ENCODE measurements at regions not wholly inside any gene's neighbourhood (a gene's known extent, or its start where the extent isn't known, plus 50 kb on each side); places are given as distances from the start of the nearest gene placed in this dataset.

DNA sequence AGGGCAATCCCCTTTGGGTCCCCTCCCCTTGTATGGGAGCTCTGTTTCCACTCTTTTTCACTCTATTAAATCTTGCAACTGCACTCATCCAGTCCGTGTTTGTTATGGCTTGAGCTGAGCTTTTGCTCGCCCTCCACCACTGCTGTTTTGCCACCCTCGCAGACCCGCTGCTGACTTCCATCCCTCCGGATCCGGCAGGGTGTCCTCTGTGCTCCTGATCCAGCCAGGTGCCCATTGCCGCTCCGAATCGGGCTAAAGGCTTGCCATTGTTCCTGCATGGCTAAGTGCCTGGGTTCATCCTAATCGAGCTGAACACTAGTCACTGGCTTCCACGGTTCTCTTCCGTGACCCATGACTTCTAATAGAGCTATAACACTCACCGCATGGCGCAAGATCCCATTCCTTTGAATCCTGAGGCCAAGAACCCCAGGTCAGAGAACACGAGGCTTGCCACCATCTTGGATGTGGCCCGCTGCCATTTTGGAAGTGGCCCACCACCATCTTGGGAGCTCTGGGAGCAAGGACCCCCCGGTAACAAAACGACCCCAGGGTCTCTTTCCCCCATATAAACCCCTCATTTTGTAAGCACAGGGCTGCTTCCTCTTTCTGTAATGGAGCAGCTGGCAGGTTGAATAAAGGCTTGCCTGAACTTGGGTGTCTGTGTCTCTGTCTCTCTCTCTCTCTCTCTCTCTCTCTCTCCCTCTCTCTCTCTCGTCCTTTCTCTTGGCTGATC, 1166.2 kb downstream of the TAF11L14 start:
- Mint-ChIP-seq H3K36me3 (ENCODE audit: low read depth) (peaks cover 11% of the 10 kb centered on the region), H3K9me3 (no peaks in the 10 kb centered on the region; the same call in 2 of the 3 replicates), H3K27ac (no peak overlapping the region), H3K4me3 (no peak overlapping the region), H3K4me1 (peaks cover 37% of the 10 kb centered on the region), H3K27me3 (ENCODE audit: insufficient read depth, low read depth, poor library complexity) (peaks cover 5% of the 10 kb centered on the region)
- Histone ChIP-seq H2AFZ (no peak overlapping the region; the same call in 1 of the 2 replicates), H3K27me3 (ENCODE audit: insufficient read depth) (no peaks in the 10 kb centered on the region), H3K9me2 (ENCODE audit: insufficient read depth) (no peaks in the 10 kb centered on the region), H3K4me2 (no peak overlapping the region), H3K4me3 (no peak overlapping the region), H3K36me3 (ENCODE audit: insufficient read depth) (no peaks in the 10 kb centered on the region), H4K20me1 (replicated peaks; ENCODE audit: insufficient read depth) (no peaks in the 10 kb centered on the region), H3K4me1 (ENCODE audit: insufficient read depth) (peaks cover 44% of the 10 kb centered on the region), H3K79me2 (replicated peaks; ENCODE audit: insufficient read depth) (no peaks in the 10 kb centered on the region), H3F3A (replicated peaks; ENCODE audit: low read depth) (no peaks in the 10 kb centered on the region), H3K27ac (ENCODE audit: low read depth) (no peak overlapping the region)
- TF ChIP-seq NANOG (IDR thresholded peaks at IDR 0.05; ENCODE audit: borderline replicate concordance) (no peak), JUNB (IDR thresholded peaks at IDR 0.05; ENCODE audit: unreplicated experiment) (no peak), POLR2AphosphoS5 (IDR thresholded peaks at IDR 0.05; ENCODE audit: low read depth) (no peak), ZNF331 (CRISPR knock-in tag; IDR thresholded peaks at IDR 0.05; ENCODE audit: low read depth) (no peak), ZNF114 (CRISPR knock-in tag; IDR thresholded peaks at IDR 0.05) (no peak), EZH2 (IDR thresholded peaks at IDR 0.05; ENCODE audit: low read depth, unreplicated experiment) (no peak), EZH2phosphoT487 (IDR thresholded peaks at IDR 0.05; ENCODE audit: unreplicated experiment) (no peak), CREB1 (CRISPR knock-in tag; IDR thresholded peaks at IDR 0.05; ENCODE audit: low read depth) (no peak), STAT1 (IDR thresholded peaks at IDR 0.05; ENCODE audit: unreplicated experiment) (no peak)
- TF ChIP-seq, protein P1, sequence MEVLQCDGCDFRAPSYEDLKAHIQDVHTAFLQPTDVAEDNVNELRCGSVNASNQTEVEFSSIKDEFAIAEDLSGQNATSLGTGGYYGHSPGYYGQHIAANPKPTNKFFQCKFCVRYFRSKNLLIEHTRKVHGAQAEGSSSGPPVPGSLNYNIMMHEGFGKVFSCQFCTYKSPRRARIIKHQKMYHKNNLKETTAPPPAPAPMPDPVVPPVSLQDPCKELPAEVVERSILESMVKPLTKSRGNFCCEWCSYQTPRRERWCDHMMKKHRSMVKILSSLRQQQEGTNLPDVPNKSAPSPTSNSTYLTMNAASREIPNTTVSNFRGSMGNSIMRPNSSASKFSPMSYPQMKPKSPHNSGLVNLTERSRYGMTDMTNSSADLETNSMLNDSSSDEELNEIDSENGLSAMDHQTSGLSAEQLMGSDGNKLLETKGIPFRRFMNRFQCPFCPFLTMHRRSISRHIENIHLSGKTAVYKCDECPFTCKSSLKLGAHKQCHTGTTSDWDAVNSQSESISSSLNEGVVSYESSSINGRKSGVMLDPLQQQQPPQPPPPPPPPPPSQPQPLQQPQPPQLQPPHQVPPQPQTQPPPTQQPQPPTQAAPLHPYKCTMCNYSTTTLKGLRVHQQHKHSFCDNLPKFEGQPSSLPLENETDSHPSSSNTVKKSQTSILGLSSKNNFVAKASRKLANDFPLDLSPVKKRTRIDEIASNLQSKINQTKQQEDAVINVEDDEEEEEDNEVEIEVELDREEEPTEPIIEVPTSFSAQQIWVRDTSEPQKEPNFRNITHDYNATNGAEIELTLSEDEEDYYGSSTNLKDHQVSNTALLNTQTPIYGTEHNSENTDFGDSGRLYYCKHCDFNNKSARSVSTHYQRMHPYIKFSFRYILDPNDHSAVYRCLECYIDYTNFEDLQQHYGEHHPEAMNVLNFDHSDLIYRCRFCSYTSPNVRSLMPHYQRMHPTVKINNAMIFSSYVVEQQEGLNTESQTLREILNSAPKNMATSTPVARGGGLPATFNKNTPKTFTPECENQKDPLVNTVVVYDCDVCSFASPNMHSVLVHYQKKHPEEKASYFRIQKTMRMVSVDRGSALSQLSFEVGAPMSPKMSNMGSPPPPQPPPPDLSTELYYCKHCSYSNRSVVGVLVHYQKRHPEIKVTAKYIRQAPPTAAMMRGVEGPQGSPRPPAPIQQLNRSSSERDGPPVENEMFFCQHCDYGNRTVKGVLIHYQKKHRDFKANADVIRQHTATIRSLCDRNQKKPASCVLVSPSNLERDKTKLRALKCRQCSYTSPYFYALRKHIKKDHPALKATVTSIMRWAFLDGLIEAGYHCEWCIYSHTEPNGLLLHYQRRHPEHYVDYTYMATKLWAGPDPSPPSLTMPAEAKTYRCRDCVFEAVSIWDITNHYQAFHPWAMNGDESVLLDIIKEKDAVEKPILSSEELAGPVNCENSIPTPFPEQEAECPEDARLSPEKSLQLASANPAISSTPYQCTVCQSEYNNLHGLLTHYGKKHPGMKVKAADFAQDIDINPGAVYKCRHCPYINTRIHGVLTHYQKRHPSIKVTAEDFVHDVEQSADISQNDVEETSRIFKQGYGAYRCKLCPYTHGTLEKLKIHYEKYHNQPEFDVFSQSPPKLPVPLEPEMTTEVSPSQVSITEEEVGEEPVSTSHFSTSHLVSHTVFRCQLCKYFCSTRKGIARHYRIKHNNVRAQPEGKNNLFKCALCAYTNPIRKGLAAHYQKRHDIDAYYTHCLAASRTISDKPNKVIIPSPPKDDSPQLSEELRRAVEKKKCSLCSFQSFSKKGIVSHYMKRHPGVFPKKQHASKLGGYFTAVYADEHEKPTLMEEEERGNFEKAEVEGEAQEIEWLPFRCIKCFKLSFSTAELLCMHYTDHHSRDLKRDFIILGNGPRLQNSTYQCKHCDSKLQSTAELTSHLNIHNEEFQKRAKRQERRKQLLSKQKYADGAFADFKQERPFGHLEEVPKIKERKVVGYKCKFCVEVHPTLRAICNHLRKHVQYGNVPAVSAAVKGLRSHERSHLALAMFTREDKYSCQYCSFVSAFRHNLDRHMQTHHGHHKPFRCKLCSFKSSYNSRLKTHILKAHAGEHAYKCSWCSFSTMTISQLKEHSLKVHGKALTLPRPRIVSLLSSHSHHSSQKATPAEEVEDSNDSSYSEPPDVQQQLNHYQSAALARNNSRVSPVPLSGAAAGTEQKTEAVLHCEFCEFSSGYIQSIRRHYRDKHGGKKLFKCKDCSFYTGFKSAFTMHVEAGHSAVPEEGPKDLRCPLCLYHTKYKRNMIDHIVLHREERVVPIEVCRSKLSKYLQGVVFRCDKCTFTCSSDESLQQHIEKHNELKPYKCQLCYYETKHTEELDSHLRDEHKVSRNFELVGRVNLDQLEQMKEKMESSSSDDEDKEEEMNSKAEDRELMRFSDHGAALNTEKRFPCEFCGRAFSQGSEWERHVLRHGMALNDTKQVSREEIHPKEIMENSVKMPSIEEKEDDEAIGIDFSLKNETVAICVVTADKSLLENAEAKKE (CRISPR knock-in tag; IDR thresholded peaks at IDR 0.05), result no peak
- TF ChIP-seq, protein P2, sequence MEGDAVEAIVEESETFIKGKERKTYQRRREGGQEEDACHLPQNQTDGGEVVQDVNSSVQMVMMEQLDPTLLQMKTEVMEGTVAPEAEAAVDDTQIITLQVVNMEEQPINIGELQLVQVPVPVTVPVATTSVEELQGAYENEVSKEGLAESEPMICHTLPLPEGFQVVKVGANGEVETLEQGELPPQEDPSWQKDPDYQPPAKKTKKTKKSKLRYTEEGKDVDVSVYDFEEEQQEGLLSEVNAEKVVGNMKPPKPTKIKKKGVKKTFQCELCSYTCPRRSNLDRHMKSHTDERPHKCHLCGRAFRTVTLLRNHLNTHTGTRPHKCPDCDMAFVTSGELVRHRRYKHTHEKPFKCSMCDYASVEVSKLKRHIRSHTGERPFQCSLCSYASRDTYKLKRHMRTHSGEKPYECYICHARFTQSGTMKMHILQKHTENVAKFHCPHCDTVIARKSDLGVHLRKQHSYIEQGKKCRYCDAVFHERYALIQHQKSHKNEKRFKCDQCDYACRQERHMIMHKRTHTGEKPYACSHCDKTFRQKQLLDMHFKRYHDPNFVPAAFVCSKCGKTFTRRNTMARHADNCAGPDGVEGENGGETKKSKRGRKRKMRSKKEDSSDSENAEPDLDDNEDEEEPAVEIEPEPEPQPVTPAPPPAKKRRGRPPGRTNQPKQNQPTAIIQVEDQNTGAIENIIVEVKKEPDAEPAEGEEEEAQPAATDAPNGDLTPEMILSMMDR (conservative IDR thresholded peaks at IDR 0.05; ENCODE audit: low read depth in 2 of 2), result no peak
- TF ChIP-seq, protein P3, sequence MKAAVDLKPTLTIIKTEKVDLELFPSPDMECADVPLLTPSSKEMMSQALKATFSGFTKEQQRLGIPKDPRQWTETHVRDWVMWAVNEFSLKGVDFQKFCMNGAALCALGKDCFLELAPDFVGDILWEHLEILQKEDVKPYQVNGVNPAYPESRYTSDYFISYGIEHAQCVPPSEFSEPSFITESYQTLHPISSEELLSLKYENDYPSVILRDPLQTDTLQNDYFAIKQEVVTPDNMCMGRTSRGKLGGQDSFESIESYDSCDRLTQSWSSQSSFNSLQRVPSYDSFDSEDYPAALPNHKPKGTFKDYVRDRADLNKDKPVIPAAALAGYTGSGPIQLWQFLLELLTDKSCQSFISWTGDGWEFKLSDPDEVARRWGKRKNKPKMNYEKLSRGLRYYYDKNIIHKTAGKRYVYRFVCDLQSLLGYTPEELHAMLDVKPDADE (IDR thresholded peaks at IDR 0.05), result no peak
- TF ChIP-seq, protein P4, sequence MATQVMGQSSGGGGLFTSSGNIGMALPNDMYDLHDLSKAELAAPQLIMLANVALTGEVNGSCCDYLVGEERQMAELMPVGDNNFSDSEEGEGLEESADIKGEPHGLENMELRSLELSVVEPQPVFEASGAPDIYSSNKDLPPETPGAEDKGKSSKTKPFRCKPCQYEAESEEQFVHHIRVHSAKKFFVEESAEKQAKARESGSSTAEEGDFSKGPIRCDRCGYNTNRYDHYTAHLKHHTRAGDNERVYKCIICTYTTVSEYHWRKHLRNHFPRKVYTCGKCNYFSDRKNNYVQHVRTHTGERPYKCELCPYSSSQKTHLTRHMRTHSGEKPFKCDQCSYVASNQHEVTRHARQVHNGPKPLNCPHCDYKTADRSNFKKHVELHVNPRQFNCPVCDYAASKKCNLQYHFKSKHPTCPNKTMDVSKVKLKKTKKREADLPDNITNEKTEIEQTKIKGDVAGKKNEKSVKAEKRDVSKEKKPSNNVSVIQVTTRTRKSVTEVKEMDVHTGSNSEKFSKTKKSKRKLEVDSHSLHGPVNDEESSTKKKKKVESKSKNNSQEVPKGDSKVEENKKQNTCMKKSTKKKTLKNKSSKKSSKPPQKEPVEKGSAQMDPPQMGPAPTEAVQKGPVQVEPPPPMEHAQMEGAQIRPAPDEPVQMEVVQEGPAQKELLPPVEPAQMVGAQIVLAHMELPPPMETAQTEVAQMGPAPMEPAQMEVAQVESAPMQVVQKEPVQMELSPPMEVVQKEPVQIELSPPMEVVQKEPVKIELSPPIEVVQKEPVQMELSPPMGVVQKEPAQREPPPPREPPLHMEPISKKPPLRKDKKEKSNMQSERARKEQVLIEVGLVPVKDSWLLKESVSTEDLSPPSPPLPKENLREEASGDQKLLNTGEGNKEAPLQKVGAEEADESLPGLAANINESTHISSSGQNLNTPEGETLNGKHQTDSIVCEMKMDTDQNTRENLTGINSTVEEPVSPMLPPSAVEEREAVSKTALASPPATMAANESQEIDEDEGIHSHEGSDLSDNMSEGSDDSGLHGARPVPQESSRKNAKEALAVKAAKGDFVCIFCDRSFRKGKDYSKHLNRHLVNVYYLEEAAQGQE (IDR thresholded peaks at IDR 0.05; ENCODE audit: unreplicated experiment), result no peak
- ATAC-seq (no peak), DNase-seq (ENCODE audit: low spot score) (no peak)
